Endodermal cell (in vitro differentiated cells): ENCODE measurements at regions not wholly inside any gene's neighbourhood (a gene's known extent, or its start where the extent isn't known, plus 50 kb on each side); places are given as distances from the start of the nearest gene placed in this dataset.

Experiments
- DNase-seq: peaks from one replicate; pipeline ENCODE4 v3.0.0-alpha.2; 2017
- H3K27ac ChIP-seq: 2 replicates; pipeline ENCODE4 v1.5.1; 2013; ENCODE audit warnings: mild to moderate bottlenecking, low read depth, low read length, moderate library complexity
- H3K27me3 ChIP-seq: 2 replicates; pipeline ENCODE4 v1.6.1; 2013; ENCODE audit warnings: mild to moderate bottlenecking, low read length, moderate library complexity; ENCODE audit not compliant: insufficient read depth, control insufficient read depth, poor library complexity, severe bottlenecking
- H3K36me3 ChIP-seq: 2 replicates; pipeline ENCODE4 v1.7.0; 2013; ENCODE audit warnings: mild to moderate bottlenecking, low read length, moderate library complexity; ENCODE audit not compliant: control insufficient read depth, insufficient read depth
- H3K4me1 ChIP-seq: one replicate; pipeline ENCODE4 v1.7.0; 2013; ENCODE audit warnings: low read length; ENCODE audit not compliant: control insufficient read depth, insufficient read depth
- H3K4me3 ChIP-seq: 2 replicates; pipeline ENCODE4 v1.5.1; 2013; ENCODE audit warnings: mild to moderate bottlenecking, low read length, moderate library complexity
- H3K9ac ChIP-seq: 2 replicates; pipeline ENCODE4 v1.6.1; 2013; ENCODE audit warnings: mild to moderate bottlenecking, low read length, moderate library complexity; ENCODE audit not compliant: poor library complexity, severe bottlenecking; ENCODE audit errors: extremely low read depth
- H3K9me3 ChIP-seq: 2 replicates; pipeline ENCODE4 v1.6.1; 2013; ENCODE audit warnings: mild to moderate bottlenecking, low read length, moderate library complexity; ENCODE audit not compliant: control insufficient read depth
- H3K27ac Mint-ChIP-seq: 2 replicates; pipeline ENCODE4 v1.8.0; 2020; ENCODE audit warnings: mixed read lengths
- H3K27me3 Mint-ChIP-seq: 2 replicates; pipeline ENCODE4 v1.8.0; 2021; ENCODE audit warnings: mild to moderate bottlenecking, mixed read lengths; ENCODE audit not compliant: insufficient read depth
- H3K36me3 Mint-ChIP-seq: 2 replicates; pipeline ENCODE4 v1.8.0; 2020; ENCODE audit warnings: low read depth, mixed read lengths
- H3K4me1 Mint-ChIP-seq: 2 replicates; pipeline ENCODE4 v1.8.0; 2020; ENCODE audit warnings: mixed read lengths
- H3K4me3 Mint-ChIP-seq: 2 replicates; pipeline ENCODE4 v1.8.0; 2020; ENCODE audit warnings: mild to moderate bottlenecking, moderate library complexity, mixed read lengths
- H3K9me3 Mint-ChIP-seq: 2 replicates; pipeline ENCODE4 v1.8.0; 2020; ENCODE audit warnings: mild to moderate bottlenecking, mixed read lengths
- CTCF ChIP-seq: fragments of 200-600 bp; sonication (generic); conservative IDR thresholded peaks from 2 replicates; pipeline ENCODE4 v1.5.0; 2021; ENCODE audit warnings: antibody characterized with exemption, mild to moderate bottlenecking
- WGBS, 2 experiments: methylation state at CpG; one replicate each; pipeline versions ENCODE4 v1.1.5 to v1.1.7; 2013; ENCODE audit warnings: missing lambda C conversion rate in 2 of 2, mixed read lengths in 1 of 2; ENCODE audit not compliant: insufficient coverage in 1 of 2, insufficient read length in 1 of 2; 5-methylcytosine and 5-hydroxymethylcytosine counted together

DNA sequence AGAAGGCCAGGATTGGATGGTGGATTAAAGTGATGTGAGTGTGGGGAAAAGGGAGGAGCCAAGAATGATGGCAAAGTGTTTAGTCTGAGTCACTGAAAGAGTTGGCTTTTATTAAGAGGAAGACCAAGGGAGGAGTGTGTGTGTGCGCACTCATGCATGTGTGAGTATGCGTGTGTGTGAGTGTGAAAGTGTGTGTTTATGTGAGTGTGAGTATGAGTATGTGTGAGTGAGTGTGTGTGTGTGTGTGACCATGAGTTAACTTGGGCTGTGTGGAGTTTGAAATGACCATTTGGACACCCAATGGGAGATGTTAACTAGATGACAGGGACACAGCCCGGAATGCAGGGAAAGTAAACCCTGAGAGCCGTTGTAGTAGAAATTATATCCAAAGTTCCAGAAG lies 57.6 kb upstream of the EYA2 start:
- Mint-ChIP-seq H3K27ac (no peak overlapping the region), H3K9me3 (no peaks in the 10 kb centered on the region), H3K27me3 (peaks cover 3% of the 10 kb centered on the region), H3K36me3 (no peaks in the 10 kb centered on the region), H3K4me3 (no peak overlapping the region), H3K4me1 (peaks cover 8% of the 10 kb centered on the region)
- H3K9ac ChIP-seq: no peak overlapping the region
- H3K27me3 ChIP-seq: no peaks in the 10 kb centered on the region
- no peak overlapping the region for H3K27ac ChIP-seq
- no peak overlapping the region for H3K4me3 ChIP-seq
- TF ChIP-seq CTCF: no peak
- 97% methylated on average over 3 to 4 of the region's 4 CpGs for WGBS, 2 experiments
- no peaks in the 10 kb centered on the region for H3K36me3 ChIP-seq
- no peaks in the 10 kb centered on the region for H3K4me1 ChIP-seq
- H3K9me3 ChIP-seq: no peaks in the 10 kb centered on the region
- DNase-seq: no peak

DNA sequence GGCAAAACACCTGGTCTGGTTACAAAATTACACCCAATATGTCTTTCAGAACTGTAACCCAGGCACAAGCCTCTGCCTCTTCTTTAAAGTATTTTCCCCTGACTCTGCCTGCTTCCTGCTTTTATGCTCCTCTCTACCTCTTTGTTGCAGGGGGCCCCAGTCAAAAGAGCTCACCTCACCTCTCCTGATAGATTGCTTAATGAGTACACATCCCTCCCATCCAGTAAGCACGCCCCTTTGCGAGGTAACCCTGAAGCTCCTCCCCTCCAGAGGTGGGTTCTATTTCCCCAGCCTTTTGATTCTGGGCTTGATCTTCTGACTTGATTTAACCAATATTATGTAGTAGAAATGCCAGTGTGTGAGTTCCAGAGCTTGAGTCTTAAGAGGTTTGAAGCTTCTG lies 56.6 kb upstream of the EYA2 start:
- DNase-seq: peak; percentile 70
- Histone ChIP-seq H3K9me3 (no peaks in the 10 kb centered on the region), H3K4me3 (no peak overlapping the region), H3K27ac (no peak overlapping the region), H3K27me3 (no peaks in the 10 kb centered on the region), H3K36me3 (no peaks in the 10 kb centered on the region), H3K9ac (no peak overlapping the region), H3K4me1 (no peaks in the 10 kb centered on the region)
- Mint-ChIP-seq H3K27me3 (peaks cover 3% of the 10 kb centered on the region), H3K4me1 (peaks cover 8% of the 10 kb centered on the region), H3K36me3 (no peaks in the 10 kb centered on the region), H3K27ac (no peak overlapping the region), H3K4me3 (no peak overlapping the region), H3K9me3 (no peaks in the 10 kb centered on the region)
- WGBS, 2 experiments: 77% methylated on average over 2 of the region's 2 CpGs; no CpG with 5 or more reads in 1 of the 2 experiments
- TF ChIP-seq CTCF: no peak

GRCh38 chr20:46840054-46840729 lies 54.5 kb upstream of the EYA2 start:
- H3K36me3 Mint-ChIP-seq: no peaks in the 10 kb centered on the region
- Histone ChIP-seq H3K4me1 (no peaks in the 10 kb centered on the region), H3K27ac (no peak overlapping the region), H3K9me3 (no peaks in the 10 kb centered on the region), H3K27me3 (no peaks in the 10 kb centered on the region), H3K4me3 (no peak overlapping the region), H3K9ac (no peak overlapping the region), H3K36me3 (no peaks in the 10 kb centered on the region)
- no peak overlapping the region for H3K4me3 Mint-ChIP-seq
- 89 to 92% methylated on average over 2 to 4 of the region's 4 CpGs for WGBS, 2 experiments
- peaks cover 8% of the 10 kb centered on the region for H3K4me1 Mint-ChIP-seq
- no peak overlapping the region for H3K27ac Mint-ChIP-seq
- no peak for DNase-seq
- no peaks in the 10 kb centered on the region for H3K9me3 Mint-ChIP-seq
- TF ChIP-seq CTCF: no peak
- H3K27me3 Mint-ChIP-seq: peaks cover 3% of the 10 kb centered on the region
